HG03039 (cell line): ENCODE measurements at regions not wholly inside any gene's neighbourhood (a gene's known extent, or its start where the extent isn't known, plus 50 kb on each side); places are given as distances from the start of the nearest gene placed in this dataset.
A peak's percentile ranks its signal among the peaks of the same experiment; 100 is the strongest.
"Not testable (repeated sequence)": the region's sequence is repeated elsewhere in the genome, so short reads cannot be mapped to it uniquely, and the experiment has no call there.

Experiments used
- ATAC-seq: cut with Tn5 transposase; IDR thresholded peaks from one replicate; pipeline ENCODE4 v1.9.1; 2021; ENCODE audit warnings: mild to moderate bottlenecking, moderate library complexity; ENCODE audit not compliant: unreplicated experiment

DNA sequence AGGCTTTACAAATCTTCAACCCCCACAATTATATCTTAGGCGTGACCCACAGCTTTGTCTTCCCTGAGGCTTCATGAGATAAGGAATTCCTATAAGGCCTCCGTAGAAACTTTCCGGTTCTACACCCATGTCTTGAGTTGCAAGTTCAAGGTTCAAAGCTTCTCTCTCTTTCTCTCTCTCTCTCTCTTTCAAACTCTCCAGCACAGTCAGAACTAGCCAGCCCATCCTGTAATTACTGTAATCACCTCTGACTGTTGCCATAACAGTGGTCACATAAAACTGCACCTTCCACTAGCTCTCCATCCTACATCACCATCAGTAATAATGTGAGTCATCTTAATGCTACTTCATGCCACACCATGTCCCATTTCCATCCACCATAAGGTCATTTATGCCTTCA lies 90.0 kb upstream of the NFASC start:
- no peak for ATAC-seq

GRCh38 chr1:204782118-204782700 lies 88.5 kb upstream of the NFASC start:
- ATAC-seq, result no peak

- ATAC-seq, result not testable (repeated sequence)
Observed at GRCh38 chr1:204785023-204785422, 85.6 kb upstream of the NFASC start.

- ATAC-seq, result no peak
Observed at GRCh38 chr1:204788470-204788869, 82.2 kb upstream of the NFASC start.

GRCh38 chr1:204791453-204792353 lies 79.0 kb upstream of the NFASC start:
- ATAC-seq, result no peak

DNA sequence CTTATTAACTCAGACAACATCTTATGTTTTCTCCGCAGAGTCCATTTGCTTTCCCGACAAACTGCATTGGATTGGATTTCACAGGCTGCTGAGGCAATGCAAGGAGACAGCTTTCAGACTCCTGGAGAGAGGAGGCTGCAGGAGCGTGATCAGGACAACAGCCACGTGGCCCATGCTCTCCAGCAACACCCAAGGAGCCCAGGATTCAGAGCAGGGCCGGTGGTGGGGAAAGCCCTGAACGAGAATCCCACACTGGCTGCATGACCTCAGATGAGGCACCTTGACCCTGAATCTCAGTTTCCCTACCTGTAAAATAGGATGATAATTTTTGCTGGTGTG lies 78.3 kb upstream of the NFASC start:
- no peak for ATAC-seq

DNA sequence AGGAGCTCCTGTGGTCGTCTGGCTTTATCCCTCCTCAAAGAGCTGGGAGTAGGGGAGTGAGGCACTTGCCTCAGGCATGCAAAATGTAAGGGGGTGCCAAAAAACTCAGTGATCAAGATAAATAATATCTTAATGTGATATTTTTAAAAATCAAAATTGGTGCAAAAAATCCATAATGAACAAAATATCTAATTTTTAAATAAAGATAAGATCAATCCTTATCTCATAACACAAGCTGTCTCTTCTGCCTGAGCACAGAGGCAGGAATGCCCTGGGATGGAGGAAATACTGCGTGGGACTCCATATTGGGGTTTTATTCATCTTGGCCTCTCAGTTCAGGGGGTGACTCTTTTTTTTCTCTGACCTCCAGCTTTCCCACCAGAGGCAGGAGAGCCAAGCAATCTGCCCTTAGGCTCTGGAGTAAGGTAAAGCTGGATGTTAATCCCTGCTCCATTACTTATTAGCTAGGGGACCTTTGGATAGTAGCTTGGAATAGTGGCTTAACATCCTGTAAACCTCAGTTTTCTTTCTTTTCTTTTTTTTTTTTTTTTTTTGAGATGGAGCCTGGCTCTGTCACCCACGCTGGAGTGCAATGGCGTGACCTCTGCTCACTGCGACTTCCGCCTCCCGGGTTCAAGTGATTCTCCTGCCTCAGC lies 77.3 kb upstream of the NFASC start:
- no peak for ATAC-seq

- not testable (repeated sequence) for ATAC-seq
Observed at GRCh38 chr1:204796886-204797285, 73.8 kb upstream of the NFASC start.

DNA sequence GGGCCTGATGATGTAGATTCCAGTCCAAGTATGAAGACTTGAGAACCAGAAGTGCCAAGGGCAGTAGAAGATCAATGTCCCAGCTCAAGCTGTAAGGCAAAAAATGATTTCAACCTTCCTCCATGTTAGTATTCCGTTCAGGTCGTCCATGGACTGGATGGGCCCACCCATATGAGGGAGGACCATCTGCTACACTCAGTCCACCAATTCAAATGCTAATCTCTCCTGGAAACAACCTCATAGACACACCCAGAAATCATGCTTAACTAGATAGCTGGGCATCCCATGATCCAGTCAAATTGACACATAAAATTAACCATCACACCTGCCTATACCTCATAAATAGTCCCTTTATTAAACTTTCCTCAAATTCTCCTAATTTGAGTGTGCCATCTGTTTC lies 73.3 kb upstream of the NFASC start:
- ATAC-seq, result no peak

- ATAC-seq, result no peak
Observed at GRCh38 chr1:204799630-204800029, 71.0 kb upstream of the NFASC start.

DNA sequence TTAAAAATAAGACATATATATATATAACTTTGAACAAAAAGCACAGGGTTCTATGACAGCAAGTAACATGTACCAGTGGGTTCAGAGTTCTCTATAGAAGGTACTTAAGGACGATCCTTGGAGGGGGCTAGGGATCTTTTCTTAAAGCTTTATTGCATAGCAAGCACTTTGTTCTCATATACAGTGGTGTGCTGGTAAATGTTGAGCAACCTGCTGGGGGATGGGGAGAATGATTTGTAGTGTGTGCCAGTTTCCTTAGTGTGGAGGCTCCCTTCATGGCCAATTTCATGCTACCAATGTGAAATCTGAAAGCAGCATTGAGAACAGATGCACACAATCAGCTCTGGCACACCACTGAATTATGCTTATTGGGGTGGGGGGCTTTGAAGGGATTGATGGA lies 69.5 kb upstream of the NFASC start:
- no peak for ATAC-seq

GRCh38 chr1:204802401-204803175 lies 68.1 kb upstream of the NFASC start:
- no peak for ATAC-seq

DNA sequence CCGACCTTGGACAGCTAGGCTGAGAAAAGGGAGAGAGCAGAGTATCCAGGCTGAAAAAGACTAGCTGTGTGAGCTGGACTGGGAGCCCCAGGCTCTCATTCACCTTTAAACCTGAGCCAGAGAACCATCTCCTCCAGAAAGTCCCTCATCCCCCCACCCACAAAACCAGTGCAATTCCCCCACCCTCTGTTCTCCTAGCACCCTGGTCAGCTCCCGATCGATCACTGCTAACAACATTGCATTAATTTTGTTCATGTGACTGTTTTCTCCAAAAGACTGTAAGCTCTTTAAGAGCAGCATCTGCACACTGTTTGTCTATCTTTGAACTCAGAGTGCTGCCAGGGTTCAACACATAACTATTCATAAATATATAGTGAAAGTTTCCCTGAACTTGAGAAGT lies 67.1 kb upstream of the NFASC start:
- no peak for ATAC-seq

- ATAC-seq, result peak; percentile 80
Observed at GRCh38 chr1:204806943-204807687, 63.5 kb upstream of the NFASC start.

GRCh38 chr1:204809488-204809887 lies 61.2 kb upstream of the NFASC start:
- ATAC-seq, result no peak

GRCh38 chr1:204812842-204813241 lies 57.8 kb upstream of the NFASC start:
- no peak for ATAC-seq

GRCh38 chr1:204813522-204813921 lies 57.1 kb upstream of the NFASC start:
- no peak for ATAC-seq

DNA sequence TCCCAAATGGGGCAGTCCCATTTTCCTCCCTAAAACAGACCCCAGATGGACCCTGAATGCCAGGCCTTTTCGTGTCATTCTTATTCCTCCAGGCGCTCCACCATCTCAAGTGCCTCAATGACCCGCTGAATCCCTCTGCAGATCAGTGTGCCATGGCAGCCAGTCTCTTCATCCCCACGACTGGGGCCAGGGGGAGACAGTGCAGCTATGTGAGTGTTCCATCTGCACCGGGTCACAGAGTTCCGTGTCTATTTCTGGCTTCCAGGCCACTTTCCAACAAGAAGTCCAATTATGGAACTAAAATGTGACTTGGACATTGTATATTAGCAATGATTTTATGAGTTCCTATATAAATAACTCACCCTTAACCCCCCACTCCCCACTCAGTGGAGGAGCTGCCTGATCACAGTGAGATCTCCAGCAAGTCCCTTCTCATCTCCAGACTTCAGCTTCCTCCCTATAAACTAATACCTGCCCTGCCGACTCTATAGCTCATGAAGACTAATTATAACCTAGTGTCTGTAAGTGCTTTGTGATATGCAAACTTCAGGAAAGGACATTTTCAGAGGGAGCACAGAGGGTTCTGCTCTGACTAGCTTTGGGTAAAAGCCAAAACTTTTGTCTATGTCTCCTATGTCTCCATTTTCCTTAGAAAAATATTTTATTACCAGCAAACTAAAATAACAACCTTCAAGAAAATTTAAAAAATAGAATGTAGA lies 56.3 kb upstream of the NFASC start:
- no peak for ATAC-seq

DNA sequence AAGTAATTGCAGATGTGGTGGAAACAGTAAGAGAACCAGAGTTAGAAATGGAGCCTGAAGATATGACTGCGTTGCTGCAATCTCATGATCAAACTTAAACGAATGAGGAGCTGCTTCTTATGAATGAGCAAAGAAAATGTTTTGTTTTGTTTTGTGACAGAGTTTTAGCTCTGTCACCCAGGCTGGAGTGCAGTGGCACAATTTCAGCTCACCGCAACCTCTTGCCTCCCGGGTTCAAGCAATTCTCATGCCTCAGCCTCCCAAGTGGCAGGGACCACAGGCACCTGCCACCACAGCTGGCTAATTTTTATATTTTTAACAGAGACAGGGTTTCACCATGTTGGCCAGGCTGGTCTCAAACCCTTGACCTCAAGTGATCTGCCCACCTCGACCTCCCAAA lies 53.3 kb upstream of the NFASC start:
- no peak for ATAC-seq

DNA sequence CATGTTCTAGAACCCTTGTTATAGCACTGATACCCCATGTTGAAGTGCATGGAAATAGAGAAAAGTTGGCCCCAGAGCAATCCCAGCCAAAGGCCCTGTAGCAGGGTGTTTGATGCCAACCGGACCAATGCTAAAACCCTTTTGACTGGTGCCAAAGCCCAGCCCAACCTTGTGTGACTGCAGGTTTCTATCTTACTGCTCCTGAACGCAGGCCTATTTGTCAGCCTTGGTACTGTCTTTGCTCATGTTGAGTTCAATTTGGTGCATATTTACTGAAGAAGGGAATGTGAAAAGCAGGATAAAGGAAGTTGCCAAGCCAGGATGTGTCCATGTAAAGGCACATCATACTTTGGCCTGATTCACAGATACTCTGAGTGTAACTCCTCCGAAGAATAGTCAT lies 51.7 kb upstream of the NFASC start:
- no peak for ATAC-seq
